Brain microvascular endothelial cell (primary cell): ENCODE measurements at regions not wholly inside any gene's neighbourhood (a gene's known extent, or its start where the extent isn't known, plus 50 kb on each side); places are given as distances from the start of the nearest gene placed in this dataset.
A peak's percentile ranks its signal among the peaks of the same experiment; 100 is the strongest.

Experiments used
- DNase-seq: peaks from one replicate; pipeline ENCODE4 v3.0.0-alpha.2; 2020
- H3K27ac ChIP-seq: fragments of 250-450 bp; sonication (Bioruptor Pico); 2 replicates; pipeline ENCODE4 v1.5.1; 2020; ENCODE audit warnings: mild to moderate bottlenecking, moderate library complexity
- H3K27me3 ChIP-seq: fragments of 250-450 bp; sonication (Bioruptor Pico); replicated peaks from 2 replicates; pipeline ENCODE4 v1.5.1; 2020; ENCODE audit warnings: mild to moderate bottlenecking
- H3K36me3 ChIP-seq: fragments of 250-450 bp; sonication (Bioruptor Pico); replicated peaks from 2 replicates; pipeline ENCODE4 v1.5.1; 2020; ENCODE audit warnings: mild to moderate bottlenecking
- H3K4me3 ChIP-seq: 2 replicates; pipeline ENCODE4 v1.5.1; 2011; ENCODE audit warnings: low read depth, mild to moderate bottlenecking, control low read depth, low read length, moderate library complexity
- CTCF ChIP-seq: IDR thresholded peaks from 2 replicates; pipeline ENCODE4 v1.5.1; 2011; ENCODE audit warnings: low read depth, mild to moderate bottlenecking, moderate library complexity, low read length, control low read depth, inconsistent platforms; ENCODE audit errors: missing control alignments
- in situ Hi-C: cut with HindIII; loops from 2 replicates; pipeline ENCODE4 v1.10.0; 2017; ENCODE audit warnings: low sequenced_read_pairs, low pct_ligation_motif_present

GRCh38 chr1:170461762-170462384, 70.1 kb upstream of the GORAB start:
- Histone ChIP-seq H3K36me3 (no peaks in the 10 kb centered on the region), H3K4me3 (no peak overlapping the region)
- peak; percentile 49 for DNase-seq

DNA sequence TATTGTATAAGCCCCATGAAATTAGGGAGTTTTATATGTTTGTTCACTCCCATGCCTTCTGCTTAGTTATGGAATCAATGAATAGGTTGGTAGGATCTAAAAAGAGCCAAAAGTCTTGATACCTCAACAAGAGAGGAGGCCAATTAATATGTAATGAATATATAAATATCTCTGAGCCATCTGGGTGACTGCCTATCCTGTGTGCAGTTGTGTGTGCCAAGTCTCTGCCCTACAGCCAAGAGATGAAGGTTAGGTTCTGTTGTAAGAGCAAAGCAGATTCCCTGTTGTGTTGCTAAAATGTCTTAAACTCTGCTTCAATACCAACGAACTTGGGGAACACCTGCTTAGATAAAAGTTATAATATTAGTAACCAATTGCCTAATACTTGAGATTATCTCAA, 61.8 kb upstream of the GORAB start:
- Histone ChIP-seq H3K27ac (no peak overlapping the region), H3K36me3 (no peaks in the 10 kb centered on the region), H3K27me3 (no peaks in the 10 kb centered on the region), H3K4me3 (no peak overlapping the region)
- no peak for DNase-seq
- TF ChIP-seq CTCF: no peak
- in situ Hi-C loops: no loop called here

More at GRCh38 chr1:170461762-170462384, 70.1 kb upstream of the GORAB start:
- in situ Hi-C loops: no loop called here
- no peak for TF ChIP-seq CTCF
- Histone ChIP-seq H3K27ac (peak overlapping the region; percentile 41), H3K27me3 (no peaks in the 10 kb centered on the region)

DNA sequence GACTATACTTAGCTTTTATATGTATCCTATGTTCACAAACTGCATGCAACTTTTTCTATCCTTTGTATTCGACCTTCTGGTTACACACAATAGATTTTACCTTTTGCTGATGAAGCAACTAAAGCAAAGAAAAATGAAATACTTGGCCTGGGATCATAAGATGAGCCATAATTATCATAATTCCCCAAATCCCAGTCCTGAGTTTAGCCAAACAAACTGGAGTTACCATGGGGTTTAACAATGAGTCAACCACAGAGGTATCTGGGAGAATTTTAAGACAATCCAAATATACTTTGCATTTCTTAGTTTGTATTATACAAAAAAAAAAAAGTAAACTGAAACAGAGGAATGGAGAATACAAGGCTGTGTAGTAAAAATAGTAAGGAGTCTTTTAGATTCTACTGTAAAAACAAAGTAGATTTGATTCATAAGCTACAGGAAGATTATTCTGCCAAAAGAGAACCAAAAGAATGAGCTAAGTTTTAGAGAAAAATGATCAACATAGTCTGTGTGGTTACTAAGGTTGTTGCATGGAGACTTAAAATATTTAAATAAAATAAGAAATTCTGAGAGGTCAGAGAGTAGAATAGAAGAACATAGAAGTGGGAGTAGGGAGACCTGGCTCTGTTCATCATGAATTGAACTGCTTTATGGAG, 60.4 kb upstream of the GORAB start:
- H3K27ac ChIP-seq: no peak overlapping the region
- no peak for DNase-seq
- in situ Hi-C loops: no loop called here
- H3K27me3 ChIP-seq: no peaks in the 10 kb centered on the region
- no peaks in the 10 kb centered on the region for H3K36me3 ChIP-seq
- no peak for TF ChIP-seq CTCF
- no peak overlapping the region for H3K4me3 ChIP-seq

- Histone ChIP-seq H3K36me3 (no peaks in the 10 kb centered on the region), H3K27ac (no peak overlapping the region), H3K4me3 (no peak overlapping the region), H3K27me3 (no peaks in the 10 kb centered on the region)
- in situ Hi-C loops: no loop called here
- DNase-seq: no peak
- TF ChIP-seq CTCF: no peak
These were observed 51.0 kb upstream of the GORAB start for GRCh38 chr1:170481000-170481399.
